Neuronal stem cell (in vitro differentiated cells): ENCODE measurements at regions not wholly inside any gene's neighbourhood (a gene's known extent, or its start where the extent isn't known, plus 50 kb on each side); places are given as distances from the start of the nearest gene placed in this dataset.

ENCODE experiments used
- DNase-seq: peaks from one replicate; pipeline ENCODE4 v3.0.0-alpha.2; 2013; ENCODE audit warnings: low spot score
- H2AFZ ChIP-seq: one replicate; pipeline ENCODE4 v1.6.1; 2013; ENCODE audit warnings: mild to moderate bottlenecking, low read length, inconsistent platforms
- H2AK5ac ChIP-seq: 2 replicates; pipeline ENCODE4 v1.6.1; 2013; ENCODE audit warnings: low read depth, mild to moderate bottlenecking, inconsistent platforms, low read length, moderate library complexity, mixed read lengths
- H2BK120ac ChIP-seq: 2 replicates; pipeline ENCODE4 v1.6.1; 2013; ENCODE audit warnings: low read depth, mild to moderate bottlenecking, inconsistent platforms, low read length, moderate library complexity, mixed read lengths
- H2BK12ac ChIP-seq: one replicate; pipeline ENCODE4 v1.6.1; 2013; ENCODE audit warnings: low read length, inconsistent platforms
- H2BK15ac ChIP-seq: 2 replicates; pipeline ENCODE4 v1.6.1; 2013; ENCODE audit warnings: mild to moderate bottlenecking, low read length, inconsistent platforms, mixed read lengths
- H2BK5ac ChIP-seq: one replicate; pipeline ENCODE4 v1.6.1; 2013; ENCODE audit warnings: inconsistent platforms, mild to moderate bottlenecking, low read length, moderate library complexity
- H3K14ac ChIP-seq: one replicate; pipeline ENCODE4 v1.6.1; 2013; ENCODE audit warnings: low read length, inconsistent platforms
- H3K18ac ChIP-seq: 2 replicates; pipeline ENCODE4 v1.6.1; 2013; ENCODE audit warnings: low read length, inconsistent platforms
- H3K23ac ChIP-seq: 2 replicates; pipeline ENCODE4 v1.6.1; 2013; ENCODE audit warnings: low read depth, mild to moderate bottlenecking, mixed read lengths, low read length, inconsistent platforms; ENCODE audit not compliant: poor library complexity
- H3K27ac ChIP-seq: replicated peaks from 3 replicates; pipeline ENCODE4 v1.5.1; 2013; ENCODE audit warnings: low read length, inconsistent platforms
- H3K27me3 ChIP-seq, 3 experiments: 2 replicates each; pipeline ENCODE4 v1.6.1; 2013; ENCODE audit warnings: low read length in 3 of 3, mild to moderate bottlenecking in 2 of 3, inconsistent platforms in 1 of 3, low read depth in 1 of 3, mixed read lengths in 1 of 3, moderate library complexity in 1 of 3; ENCODE audit not compliant: control insufficient read depth in 3 of 3, insufficient read depth in 3 of 3
- H3K36me3 ChIP-seq, 2 donors: replicated peaks in 1 of 2; 2 replicates each; pipeline ENCODE4 v1.6.1; 2013; ENCODE audit warnings: low read length in 2 of 2; ENCODE audit not compliant: control insufficient read depth in 2 of 2, insufficient read depth in 2 of 2
- H3K4ac ChIP-seq: 2 replicates; pipeline ENCODE4 v1.6.1; 2013; ENCODE audit warnings: inconsistent platforms, mild to moderate bottlenecking, low read length, moderate library complexity
- H3K4me1 ChIP-seq, 2 donors: 1 replicate in 1 of 2; 2 replicates in 1 of 2; pipeline ENCODE4 v1.6.1; 2013; ENCODE audit warnings: low read length in 2 of 2, low read depth in 1 of 2; ENCODE audit not compliant: control insufficient read depth in 2 of 2, insufficient read depth in 1 of 2
- H3K4me2 ChIP-seq: one replicate; pipeline ENCODE4 v1.6.1; 2013; ENCODE audit warnings: mild to moderate bottlenecking, low read length, inconsistent platforms; ENCODE audit not compliant: insufficient read depth, poor library complexity, severe bottlenecking
- H3K4me3 ChIP-seq, 2 donors: 2 replicates each; pipeline ENCODE4 v1.5.1; 2013; ENCODE audit warnings: low read length in 2 of 2, mild to moderate bottlenecking in 2 of 2, inconsistent platforms in 1 of 2, moderate library complexity in 1 of 2
- H3K79me1 ChIP-seq: one replicate; pipeline ENCODE4 v1.6.1; 2013; ENCODE audit warnings: low read depth, mild to moderate bottlenecking, inconsistent platforms, low read length, moderate library complexity
- H3K9ac ChIP-seq: one replicate; pipeline ENCODE4 v1.6.1; 2013; ENCODE audit warnings: mild to moderate bottlenecking, low read depth, low read length, inconsistent platforms; ENCODE audit not compliant: poor library complexity
- H3K9me3 ChIP-seq, 2 donors: replicated peaks in 1 of 2; 2 replicates each; pipeline versions ENCODE3 to v1.6.1; 2013; ENCODE audit warnings: low read length in 2 of 2, mild to moderate bottlenecking in 2 of 2, inconsistent platforms in 1 of 2, low read depth in 1 of 2, mixed read lengths in 1 of 2, moderate library complexity in 1 of 2; ENCODE audit not compliant: control insufficient read depth in 2 of 2, insufficient read depth in 1 of 2
- H4K8ac ChIP-seq: one replicate; pipeline ENCODE4 v1.6.1; 2013; ENCODE audit warnings: low read depth, mild to moderate bottlenecking, inconsistent platforms, low read length, moderate library complexity
- H4K91ac ChIP-seq: one replicate; pipeline ENCODE4 v1.6.1; 2013; ENCODE audit warnings: low read length, low read depth, mild to moderate bottlenecking, inconsistent platforms; ENCODE audit not compliant: poor library complexity
- WGBS, 2 donors: extraction: QIAGEN DNeasy Blood & Tissue Kit; methylation state at CpG; one replicate each; pipeline ENCODE4 v1.1.7; 2013; ENCODE audit warnings: missing lambda C conversion rate in 2 of 2, mixed read lengths in 1 of 2; ENCODE audit not compliant: insufficient read length in 2 of 2, insufficient replicate concordance in 1 of 2; ENCODE audit errors: extremely low coverage in 2 of 2; 5-methylcytosine and 5-hydroxymethylcytosine counted together

DNA sequence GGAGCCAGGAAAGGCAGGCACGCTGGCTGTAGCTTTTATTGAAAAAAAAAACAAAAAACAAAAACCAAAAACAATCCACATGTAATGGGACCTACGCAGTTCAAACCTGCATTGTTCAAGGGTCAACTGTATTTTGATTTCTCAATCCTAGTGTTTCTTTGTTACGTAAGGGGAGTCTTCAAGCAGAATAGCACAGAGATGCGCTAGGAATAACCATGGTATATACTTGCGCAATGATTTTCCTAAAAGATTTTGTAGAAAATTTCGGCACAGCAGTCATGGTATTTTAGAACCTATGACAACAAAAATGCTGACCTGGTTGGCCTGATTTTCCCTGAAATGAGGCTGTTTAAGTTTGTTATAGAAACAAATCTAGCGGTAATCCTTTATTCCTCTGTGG lies 1110.5 kb upstream of the WWC1 start:
- no peaks in the 10 kb centered on the region for H3K9me3 ChIP-seq
- no peak overlapping the region for H3K4me3 ChIP-seq
- no peak overlapping the region for H2BK12ac ChIP-seq
- H2AFZ ChIP-seq: no peak overlapping the region
- DNase-seq: no peak
- no peak overlapping the region for H2AK5ac ChIP-seq
- H3K4me2 ChIP-seq: no peak overlapping the region
- no peak overlapping the region for H3K9ac ChIP-seq
- H3K79me1 ChIP-seq: no peaks in the 10 kb centered on the region
- H3K4me1 ChIP-seq: no peaks in the 10 kb centered on the region
- no CpG with 5 or more reads among the region's 7 CpGs for WGBS, 2 donors
- no peaks in the 10 kb centered on the region for H3K36me3 ChIP-seq
- H3K27me3 ChIP-seq: no peaks in the 10 kb centered on the region
- H2BK15ac ChIP-seq: no peak overlapping the region
- H3K23ac ChIP-seq: no peak overlapping the region
- H4K91ac ChIP-seq: no peak overlapping the region
- no peak overlapping the region for H3K14ac ChIP-seq
- H3K27ac ChIP-seq: no peak overlapping the region
- H4K8ac ChIP-seq: no peak overlapping the region
- H3K4ac ChIP-seq: no peak overlapping the region
- no peak overlapping the region for H2BK120ac ChIP-seq
- H3K18ac ChIP-seq: no peak overlapping the region
- H2BK5ac ChIP-seq: no peak overlapping the region

DNA sequence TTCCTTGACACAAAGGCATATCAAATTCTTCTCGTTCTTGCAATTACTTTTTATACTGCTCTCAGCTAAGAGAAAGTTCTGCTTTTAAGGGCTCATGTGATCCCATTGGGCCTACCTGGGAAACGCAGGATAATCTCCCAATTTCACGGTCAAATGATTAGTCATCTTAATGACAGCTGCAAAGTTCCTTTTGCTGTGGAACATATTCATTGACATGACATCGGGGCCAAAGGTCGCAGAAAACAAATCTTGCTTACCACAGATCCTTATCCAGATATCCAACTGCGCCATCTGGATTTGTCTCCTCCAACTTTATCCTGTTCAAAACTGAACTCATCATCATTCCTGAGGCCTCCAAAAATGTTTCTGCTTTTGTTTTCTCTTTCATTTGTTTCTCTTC lies 1085.6 kb upstream of the WWC1 start:
- Histone ChIP-seq H2BK15ac (no peak overlapping the region), H3K27me3 (no peaks in the 10 kb centered on the region), H3K23ac (no peak overlapping the region), H3K9ac (no peak overlapping the region), H4K8ac (no peak overlapping the region), H3K4me2 (no peak overlapping the region), H2BK5ac (no peak overlapping the region), H3K9me3 (peaks cover 0 to 4% of the 10 kb centered on the region in 2 donors), H2AFZ (no peak overlapping the region), H4K91ac (no peak overlapping the region), H3K4me3 (no peak overlapping the region), H3K4ac (no peak overlapping the region), H3K79me1 (no peaks in the 10 kb centered on the region), H2BK120ac (no peak overlapping the region), H3K27ac (no peak overlapping the region), H3K36me3 (no peaks in the 10 kb centered on the region), H2AK5ac (no peak overlapping the region), H3K4me1 (no peaks in the 10 kb centered on the region), H3K18ac (no peak overlapping the region), H3K14ac (no peak overlapping the region), H2BK12ac (no peak overlapping the region)
- no CpG with 5 or more reads among the region's 6 CpGs for WGBS, 2 donors
- no peak for DNase-seq

DNA sequence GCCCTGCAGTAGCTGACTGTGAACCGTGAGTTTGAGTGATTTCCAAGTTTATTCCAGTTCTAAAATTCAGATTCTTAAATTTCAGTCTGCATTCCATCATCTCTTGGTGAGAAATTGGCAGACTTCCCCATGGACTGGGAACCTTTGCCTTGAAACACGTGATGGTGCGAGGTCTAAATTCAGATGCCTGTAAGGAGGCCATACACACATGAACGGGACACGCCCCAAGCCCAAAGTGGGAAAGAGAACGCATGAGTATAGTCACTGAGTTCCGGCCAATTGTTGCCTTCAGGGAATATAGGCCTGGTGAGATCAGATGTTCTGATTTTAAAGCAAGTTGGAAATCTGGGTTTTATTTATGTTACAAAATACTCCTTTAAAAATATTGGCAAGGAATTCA lies 1084.4 kb upstream of the WWC1 start:
- Histone ChIP-seq H3K9me3 (peaks cover 0 to 4% of the 10 kb centered on the region in 2 donors), H4K8ac (no peak overlapping the region), H3K14ac (no peak overlapping the region), H2BK120ac (no peak overlapping the region), H3K9ac (no peak overlapping the region), H2AK5ac (no peak overlapping the region), H3K79me1 (no peaks in the 10 kb centered on the region), H3K27ac (no peak overlapping the region), H2BK15ac (no peak overlapping the region), H3K4me3 (no peak overlapping the region), H3K4ac (no peak overlapping the region), H3K4me2 (no peak overlapping the region), H3K36me3 (no peaks in the 10 kb centered on the region), H2BK12ac (no peak overlapping the region), H2BK5ac (no peak overlapping the region), H3K23ac (no peak overlapping the region), H2AFZ (no peak overlapping the region), H3K27me3 (no peaks in the 10 kb centered on the region), H4K91ac (no peak overlapping the region), H3K4me1 (no peaks in the 10 kb centered on the region), H3K18ac (no peak overlapping the region)
- WGBS, 2 donors: no CpG with 5 or more reads among the region's 7 CpGs
- no peak for DNase-seq

DNA sequence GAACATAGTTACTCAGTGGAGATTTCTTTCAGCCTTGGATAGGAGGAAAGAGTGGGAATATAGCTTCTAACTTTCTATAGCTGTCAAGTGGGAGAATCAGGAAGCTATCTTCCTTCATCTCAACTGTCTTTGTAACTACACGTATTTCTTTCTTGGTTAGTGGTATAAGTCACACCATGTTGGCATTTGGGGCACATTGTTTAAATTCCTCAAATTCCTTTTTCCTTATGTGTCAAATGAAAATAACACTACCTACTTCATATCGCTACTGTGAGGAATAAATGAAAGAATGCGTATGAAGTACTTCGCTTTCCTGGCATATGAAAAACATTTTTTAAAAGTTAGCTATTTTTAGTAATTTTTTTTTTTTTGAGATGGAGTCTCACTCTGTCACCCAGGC lies 1082.5 kb upstream of the WWC1 start:
- Histone ChIP-seq H3K36me3 (no peaks in the 10 kb centered on the region), H2BK12ac (no peak overlapping the region), H3K14ac (no peak overlapping the region), H3K4me3 (no peak overlapping the region), H3K27me3 (no peaks in the 10 kb centered on the region), H3K18ac (no peak overlapping the region), H3K23ac (no peak overlapping the region), H2BK120ac (no peak overlapping the region), H3K9ac (no peak overlapping the region), H2AFZ (no peak overlapping the region), H4K8ac (no peak overlapping the region), H2BK5ac (no peak overlapping the region), H3K79me1 (no peaks in the 10 kb centered on the region), H3K4me2 (no peak overlapping the region), H3K4me1 (no peaks in the 10 kb centered on the region), H2BK15ac (no peak overlapping the region), H4K91ac (no peak overlapping the region), H3K27ac (no peak overlapping the region), H3K9me3 (peaks cover 0 to 4% of the 10 kb centered on the region in 2 donors), H3K4ac (no peak overlapping the region), H2AK5ac (no peak overlapping the region)
- WGBS, 2 donors: no CpG with 5 or more reads among the region's 4 CpGs
- DNase-seq: no peak
